ENCODE measurements at regions not wholly inside any gene's neighbourhood (a gene's known extent, or its start where the extent isn't known, plus 50 kb on each side); places are given as distances from the start of the nearest gene placed in this dataset.

GRCh38 chr20:57896017-57896416, 186.2 kb upstream of the PMEPA1 start:
- TF ChIP-seq EZH2phosphoT487 (conservative IDR thresholded peaks at IDR 0.05; ENCODE audit: low read length), result no peak
- Histone ChIP-seq H3F3A (ENCODE audit: insufficient read depth) (no peaks in the 10 kb centered on the region), H3K9ac (ENCODE audit: low read length) (no peak overlapping the region), H2AFZ (ENCODE audit: low read depth, low read length, severe bottlenecking) (no peak overlapping the region), H3K9me2 (replicated peaks; ENCODE audit: insufficient read depth, low read length) (no peaks in the 10 kb centered on the region), H3K9me3 (ENCODE audit: insufficient read depth, low read length) (no peaks in the 10 kb centered on the region), H4K20me1 (ENCODE audit: low read depth, low read length) (no peaks in the 10 kb centered on the region), H3K36me3 (ENCODE audit: low read length) (no peaks in the 10 kb centered on the region), H3K79me2 (ENCODE audit: insufficient read depth, low read length) (no peaks in the 10 kb centered on the region), H3K4me3 (ENCODE audit: insufficient read depth, low read length, poor library complexity, severe bottlenecking) (no peak overlapping the region), H3K27ac (ENCODE audit: low read depth, low read length) (no peak overlapping the region), H3K27me3 (ENCODE audit: low read length) (no peaks in the 10 kb centered on the region), H3K4me2 (ENCODE audit: low read depth, low read length, poor library complexity, severe bottlenecking) (no peak overlapping the region)

- H3K27me3 ChIP-seq (ENCODE audit: low read length), result no peaks in the 10 kb centered on the region
- TF ChIP-seq, protein P1, sequence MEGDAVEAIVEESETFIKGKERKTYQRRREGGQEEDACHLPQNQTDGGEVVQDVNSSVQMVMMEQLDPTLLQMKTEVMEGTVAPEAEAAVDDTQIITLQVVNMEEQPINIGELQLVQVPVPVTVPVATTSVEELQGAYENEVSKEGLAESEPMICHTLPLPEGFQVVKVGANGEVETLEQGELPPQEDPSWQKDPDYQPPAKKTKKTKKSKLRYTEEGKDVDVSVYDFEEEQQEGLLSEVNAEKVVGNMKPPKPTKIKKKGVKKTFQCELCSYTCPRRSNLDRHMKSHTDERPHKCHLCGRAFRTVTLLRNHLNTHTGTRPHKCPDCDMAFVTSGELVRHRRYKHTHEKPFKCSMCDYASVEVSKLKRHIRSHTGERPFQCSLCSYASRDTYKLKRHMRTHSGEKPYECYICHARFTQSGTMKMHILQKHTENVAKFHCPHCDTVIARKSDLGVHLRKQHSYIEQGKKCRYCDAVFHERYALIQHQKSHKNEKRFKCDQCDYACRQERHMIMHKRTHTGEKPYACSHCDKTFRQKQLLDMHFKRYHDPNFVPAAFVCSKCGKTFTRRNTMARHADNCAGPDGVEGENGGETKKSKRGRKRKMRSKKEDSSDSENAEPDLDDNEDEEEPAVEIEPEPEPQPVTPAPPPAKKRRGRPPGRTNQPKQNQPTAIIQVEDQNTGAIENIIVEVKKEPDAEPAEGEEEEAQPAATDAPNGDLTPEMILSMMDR (IDR thresholded peaks at IDR 0.05; ENCODE audit: insufficient read depth, low read length, poor library complexity, severe bottlenecking), result no peak
- no peak for TF ChIP-seq EZH2phosphoT487 (conservative IDR thresholded peaks at IDR 0.05; ENCODE audit: low read length)
- no peaks in the 10 kb centered on the region for H3K9me2 ChIP-seq (replicated peaks; ENCODE audit: insufficient read depth, low read length)
- no peaks in the 10 kb centered on the region for H3F3A ChIP-seq (ENCODE audit: insufficient read depth)
- no peak overlapping the region for H3K4me3 ChIP-seq (ENCODE audit: insufficient read depth, low read length, poor library complexity, severe bottlenecking)
- H3K9ac ChIP-seq (ENCODE audit: low read length), result no peak overlapping the region
- no peak overlapping the region for H3K27ac ChIP-seq (ENCODE audit: low read depth, low read length)
- no peaks in the 10 kb centered on the region for H3K79me2 ChIP-seq (ENCODE audit: insufficient read depth, low read length)
- no peak overlapping the region for H2AFZ ChIP-seq (ENCODE audit: low read depth, low read length, severe bottlenecking)
- no peaks in the 10 kb centered on the region for H3K9me3 ChIP-seq (ENCODE audit: insufficient read depth, low read length)
- no peak overlapping the region for H3K4me2 ChIP-seq (ENCODE audit: low read depth, low read length, poor library complexity, severe bottlenecking)
- no peaks in the 10 kb centered on the region for H4K20me1 ChIP-seq (ENCODE audit: low read depth, low read length)
- no peaks in the 10 kb centered on the region for H3K36me3 ChIP-seq (ENCODE audit: low read length)
These were observed 185.5 kb upstream of the PMEPA1 start for GRCh38 chr20:57895161-57895855.

GRCh38 chr20:57894522-57894921, 184.7 kb upstream of the PMEPA1 start:
- Histone ChIP-seq H3K27me3 (ENCODE audit: low read length) (no peaks in the 10 kb centered on the region), H3K9ac (ENCODE audit: low read length) (no peak overlapping the region), H2AFZ (ENCODE audit: low read depth, low read length, severe bottlenecking) (no peak overlapping the region), H3K9me3 (ENCODE audit: insufficient read depth, low read length) (no peaks in the 10 kb centered on the region), H3K79me2 (ENCODE audit: insufficient read depth, low read length) (no peaks in the 10 kb centered on the region), H3K9me2 (replicated peaks; ENCODE audit: insufficient read depth, low read length) (no peaks in the 10 kb centered on the region), H3K27ac (ENCODE audit: low read depth, low read length) (no peak overlapping the region), H3K4me2 (ENCODE audit: low read depth, low read length, poor library complexity, severe bottlenecking) (no peak overlapping the region), H4K20me1 (ENCODE audit: low read depth, low read length) (no peaks in the 10 kb centered on the region), H3K4me3 (ENCODE audit: insufficient read depth, low read length, poor library complexity, severe bottlenecking) (no peak overlapping the region), H3K36me3 (ENCODE audit: low read length) (no peaks in the 10 kb centered on the region), H3F3A (ENCODE audit: insufficient read depth) (no peaks in the 10 kb centered on the region)
- TF ChIP-seq, protein P1 (IDR thresholded peaks at IDR 0.05; ENCODE audit: insufficient read depth, low read length, poor library complexity, severe bottlenecking), result no peak
- TF ChIP-seq EZH2phosphoT487 (conservative IDR thresholded peaks at IDR 0.05; ENCODE audit: low read length), result no peak

DNA sequence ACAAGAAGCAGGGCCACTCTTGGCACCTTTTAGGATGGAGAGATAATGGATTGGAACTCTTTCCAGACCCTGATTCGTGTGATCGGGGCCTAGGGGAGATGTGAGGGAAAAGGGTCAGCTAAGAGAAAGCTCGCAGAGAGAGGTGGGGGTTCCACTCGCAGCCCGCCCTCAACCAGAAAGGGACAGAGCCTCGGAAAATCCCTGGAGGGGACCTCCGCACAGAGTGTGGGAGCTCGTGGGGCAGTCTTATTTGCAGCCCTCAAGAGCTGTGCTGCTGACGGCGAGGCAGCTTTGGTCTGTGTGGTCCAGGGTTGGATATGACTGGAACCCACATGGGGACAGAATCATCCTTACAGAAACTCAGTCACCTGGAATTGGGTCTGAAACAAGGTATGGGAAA, 184.3 kb upstream of the PMEPA1 start:
- H3K27ac ChIP-seq (ENCODE audit: low read depth, low read length), result no peak overlapping the region
- no peaks in the 10 kb centered on the region for H3K9me2 ChIP-seq (replicated peaks; ENCODE audit: insufficient read depth, low read length)
- no peaks in the 10 kb centered on the region for H4K20me1 ChIP-seq (ENCODE audit: low read depth, low read length)
- no peak overlapping the region for H3K4me3 ChIP-seq (ENCODE audit: insufficient read depth, low read length, poor library complexity, severe bottlenecking)
- TF ChIP-seq, protein P1 (IDR thresholded peaks at IDR 0.05; ENCODE audit: insufficient read depth, low read length, poor library complexity, severe bottlenecking), result no peak
- no peak for TF ChIP-seq EZH2phosphoT487 (conservative IDR thresholded peaks at IDR 0.05; ENCODE audit: low read length)
- no peaks in the 10 kb centered on the region for H3K79me2 ChIP-seq (ENCODE audit: insufficient read depth, low read length)
- H3K36me3 ChIP-seq (ENCODE audit: low read length), result no peaks in the 10 kb centered on the region
- H3K27me3 ChIP-seq (ENCODE audit: low read length), result no peaks in the 10 kb centered on the region
- no peak overlapping the region for H3K9ac ChIP-seq (ENCODE audit: low read length)
- H3F3A ChIP-seq (ENCODE audit: insufficient read depth), result no peaks in the 10 kb centered on the region
- H3K4me2 ChIP-seq (ENCODE audit: low read depth, low read length, poor library complexity, severe bottlenecking), result no peak overlapping the region
- no peaks in the 10 kb centered on the region for H3K9me3 ChIP-seq (ENCODE audit: insufficient read depth, low read length)
- no peak overlapping the region for H2AFZ ChIP-seq (ENCODE audit: low read depth, low read length, severe bottlenecking)
